NCI-H82 treated with DMSO at 0.1 percent for 48 hours (cell line): ENCODE measurements at regions not wholly inside any gene's neighbourhood (a gene's known extent, or its start where the extent isn't known, plus 50 kb on each side); places are given as distances from the start of the nearest gene placed in this dataset.

Experiments
- DNase-seq: peaks from one replicate; lab custom pipeline; 2025; ENCODE audit not compliant: unreplicated experiment; lab: John Stamatoyannopoulos, UW

DNA sequence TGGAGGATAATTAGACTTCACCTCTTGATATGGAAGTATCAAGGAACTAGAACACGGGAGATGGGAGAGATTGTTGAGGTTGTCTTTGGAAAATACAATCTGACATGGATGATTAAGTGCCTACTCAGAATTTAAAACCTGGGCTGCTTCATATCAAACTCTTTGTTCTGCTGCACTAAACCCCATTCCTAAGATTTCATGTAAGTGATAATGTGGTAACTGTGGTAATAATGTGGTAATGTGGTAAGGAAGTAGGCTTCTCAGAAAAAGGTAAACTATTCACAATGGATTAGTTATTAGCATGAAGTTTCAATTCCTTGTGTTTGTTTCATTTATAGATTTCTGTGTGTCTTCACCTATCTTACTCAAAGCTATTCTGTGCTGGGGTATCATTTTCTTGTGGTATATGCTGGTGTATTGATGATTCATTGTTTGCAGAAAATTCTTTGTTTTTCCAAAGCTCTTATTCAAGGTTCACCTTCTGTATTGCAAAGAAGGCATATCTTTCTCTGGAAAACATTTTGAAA, 129.9 kb upstream of the TAC1 start:
- DNase-seq: no peak

DNA sequence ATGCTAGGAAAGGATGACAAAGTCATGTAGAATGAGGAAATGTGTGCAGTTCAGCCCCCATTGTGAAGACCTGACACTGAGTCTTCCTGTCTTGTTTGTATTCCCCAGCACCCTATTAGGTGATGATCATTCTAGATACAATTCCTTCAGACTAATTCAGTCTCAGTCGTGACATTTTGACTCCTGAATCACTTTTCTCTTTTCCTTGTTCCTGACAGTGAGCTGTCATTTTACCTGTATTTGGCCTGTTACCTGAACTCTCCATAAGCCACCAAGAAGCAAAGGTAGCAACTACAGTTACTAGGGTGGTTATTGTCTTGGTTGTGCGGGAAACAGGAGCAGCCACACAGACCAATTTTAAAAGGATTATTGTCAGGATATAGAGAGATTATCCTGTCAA, 111.4 kb upstream of the TAC1 start:
- DNase-seq: no peak

DNA sequence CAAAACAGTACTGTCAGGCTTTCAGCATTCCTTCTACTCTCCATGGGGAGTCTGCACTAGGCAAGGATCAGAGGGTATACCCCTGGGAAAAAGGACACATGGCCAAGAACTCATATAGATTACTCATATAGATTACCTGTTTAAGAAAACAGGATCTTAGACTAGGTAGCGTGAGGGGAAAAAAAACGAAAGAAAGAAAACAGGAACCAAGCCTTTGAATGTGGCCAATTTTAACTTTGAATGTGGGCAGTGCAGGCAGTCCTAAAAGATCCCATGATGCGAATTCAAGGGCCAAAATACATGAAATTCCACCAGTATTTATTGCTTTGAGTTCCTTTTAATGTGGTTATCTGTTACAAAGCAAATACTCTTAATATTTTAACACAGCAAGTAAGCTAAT, 108.6 kb upstream of the TAC1 start:
- DNase-seq: no peak

- no peak for DNase-seq
Observed at GRCh38 chr7:97630116-97630515, 101.8 kb upstream of the TAC1 start.

DNA sequence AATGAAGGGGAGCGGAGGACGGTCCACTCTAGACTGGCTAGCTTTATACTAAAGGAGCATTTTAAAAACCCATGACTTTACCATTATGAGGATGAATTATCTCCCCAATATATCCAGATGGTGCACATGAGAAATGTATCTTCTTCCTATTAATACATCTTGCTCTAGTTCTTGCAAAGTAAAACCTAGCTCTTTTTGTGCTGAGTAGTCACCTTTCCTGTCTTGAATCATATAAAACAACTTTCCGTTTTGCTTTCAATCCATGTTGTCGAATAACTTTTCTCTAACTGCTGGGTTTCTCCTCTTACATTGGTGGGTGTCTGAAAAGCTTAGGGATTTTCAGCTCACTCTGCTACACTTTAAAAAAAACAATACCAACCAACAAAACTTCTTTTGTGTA, 96.3 kb upstream of the TAC1 start:
- DNase-seq: no peak

GRCh38 chr7:97639036-97639435, 92.8 kb upstream of the TAC1 start:
- DNase-seq: no peak

DNA sequence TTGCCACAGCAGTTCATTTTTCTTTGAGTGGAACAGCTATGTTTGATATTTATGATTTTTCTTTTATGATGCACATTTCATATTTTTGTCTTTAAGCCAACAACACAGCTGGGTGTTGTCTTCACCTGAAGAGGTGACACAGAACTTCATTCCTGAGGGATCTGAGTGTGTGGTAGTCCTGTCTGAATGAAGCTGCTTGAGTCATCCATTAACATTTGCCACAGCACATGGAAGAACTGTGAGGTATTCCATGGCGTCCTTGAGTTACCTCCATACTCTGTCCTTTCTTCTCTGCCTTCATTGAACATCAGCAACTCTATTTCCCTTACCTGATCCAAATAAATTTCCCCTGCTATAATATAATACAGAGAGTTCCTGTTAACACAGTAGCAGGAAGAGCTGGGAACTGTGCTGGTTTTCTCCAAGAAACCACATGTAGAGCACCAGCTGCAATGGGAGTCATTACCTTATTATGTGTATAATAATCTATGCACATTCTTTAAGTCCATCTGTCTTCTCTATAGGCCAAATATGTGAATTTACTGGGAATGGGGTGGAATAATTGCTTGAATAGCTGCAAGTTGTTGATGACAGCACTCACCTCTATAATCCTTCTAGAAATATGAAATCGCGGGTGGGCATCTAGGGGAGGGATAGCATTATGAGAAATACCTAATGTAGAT, 72.4 kb upstream of the TAC1 start:
- no peak for DNase-seq

DNA sequence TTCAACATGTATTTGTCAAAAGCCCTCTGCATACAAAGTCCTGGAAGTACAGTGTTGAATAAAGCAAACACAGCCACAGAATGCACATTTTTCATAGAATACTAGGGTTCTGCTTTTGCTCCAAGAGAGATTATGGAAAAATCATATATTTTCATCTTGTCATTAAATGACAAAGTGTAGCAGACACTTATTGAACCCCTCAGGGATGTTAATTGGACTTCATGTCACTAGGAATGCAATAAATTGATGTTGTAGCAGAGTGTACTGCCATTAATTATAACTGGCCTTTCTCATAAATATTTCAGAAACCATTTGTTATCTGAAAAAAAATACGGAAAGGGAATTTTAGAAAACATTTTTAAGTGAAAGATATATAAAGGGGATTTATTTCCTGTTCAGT, 64.5 kb upstream of the TAC1 start:
- no peak for DNase-seq

DNA sequence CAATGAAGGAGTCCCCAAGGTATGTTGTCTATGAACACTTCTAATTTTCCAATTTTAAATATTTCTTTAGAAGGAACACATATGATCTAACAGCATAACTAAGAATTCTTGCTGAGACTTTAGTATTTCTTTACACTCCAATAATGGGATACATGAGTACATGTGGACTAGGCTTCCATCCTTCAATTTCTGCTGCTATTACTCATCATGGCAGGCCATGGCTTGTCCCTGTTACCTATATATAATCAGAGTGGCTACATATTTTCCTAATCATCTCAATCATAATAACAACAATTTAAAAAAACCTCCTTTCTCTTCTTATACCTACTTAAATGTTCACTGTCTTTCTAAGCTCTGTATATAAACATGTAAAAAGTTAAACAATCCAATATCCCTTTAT, 60.3 kb upstream of the TAC1 start:
- no peak for DNase-seq

DNA sequence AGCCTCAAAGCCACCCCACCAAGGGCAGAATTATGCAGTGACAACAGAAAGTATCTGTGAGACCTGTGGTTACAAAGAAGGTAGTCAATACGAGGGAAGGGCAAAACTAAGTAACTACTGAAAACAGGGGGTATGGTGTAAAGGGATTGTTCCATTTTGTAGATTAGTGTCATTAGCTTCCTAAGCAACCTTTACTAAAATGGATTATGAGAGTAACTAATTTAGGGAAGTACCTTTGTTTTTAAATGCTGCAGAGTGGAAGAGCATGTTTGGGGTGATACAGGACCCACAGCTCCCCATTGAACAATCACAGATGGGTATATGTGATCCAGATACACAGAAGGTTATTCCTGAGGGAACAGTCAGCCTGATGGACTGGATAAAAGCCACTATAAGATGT, 51.3 kb upstream of the TAC1 start:
- peak; percentile 50 for DNase-seq
